ENCODE measurements at regions not wholly inside any gene's neighbourhood (a gene's known extent, or its start where the extent isn't known, plus 50 kb on each side); places are given as distances from the start of the nearest gene placed in this dataset.

- DNase-seq: no peak
Observed at GRCh38 chr2:213202011-213202410, 50.6 kb upstream of the IKZF2 start.

GRCh38 chr2:213205944-213206343 lies 54.5 kb upstream of the IKZF2 start:
- DNase-seq: no peak

GRCh38 chr2:213213186-213213585 lies 61.8 kb upstream of the IKZF2 start:
- DNase-seq: no peak

- DNase-seq: no peak
Observed at GRCh38 chr2:213214209-213214608, 62.8 kb upstream of the IKZF2 start.

- no peak for DNase-seq
Observed at GRCh38 chr2:213216461-213216860, 65.0 kb upstream of the IKZF2 start.

- no peak for DNase-seq
Observed at GRCh38 chr2:213219816-213220215, 64.4 kb upstream of the SPAG16 start.

GRCh38 chr2:213220967-213221603 lies 63.2 kb upstream of the SPAG16 start:
- DNase-seq: no peak

- no peak for DNase-seq
Observed at GRCh38 chr2:213221957-213222356, 62.3 kb upstream of the SPAG16 start.

GRCh38 chr2:213224366-213224765 lies 59.9 kb upstream of the SPAG16 start:
- no peak for DNase-seq

- no peak for DNase-seq
Observed at GRCh38 chr2:213225866-213226265, 58.4 kb upstream of the SPAG16 start.

- no peak for DNase-seq
Observed at GRCh38 chr2:213227458-213227857, 56.8 kb upstream of the SPAG16 start.

- no peak for DNase-seq
Observed at GRCh38 chr2:213228638-213229037, 55.6 kb upstream of the SPAG16 start.

GRCh38 chr2:213229814-213230213 lies 54.5 kb upstream of the SPAG16 start:
- DNase-seq: no peak

GRCh38 chr2:213231966-213232365 lies 52.3 kb upstream of the SPAG16 start:
- DNase-seq: no peak

- DNase-seq: peak; percentile 15
Observed at GRCh38 chr2:213232649-213233437, 51.4 kb upstream of the SPAG16 start.

- no peak for DNase-seq
Observed at GRCh38 chr2:213233438-213234330, 50.6 kb upstream of the SPAG16 start.
